ENCODE measurements at regions not wholly inside any gene's neighbourhood (a gene's known extent, or its start where the extent isn't known, plus 50 kb on each side); places are given as distances from the start of the nearest gene placed in this dataset.

GRCh38 chr13:55869648-55870047 is 1271.1 kb upstream of the PRR20A start:
- TF ChIP-seq EZH2 (IDR thresholded peaks at IDR 0.05; ENCODE audit: insufficient read depth, low read length) (no peak), CTCF (IDR thresholded peaks at IDR 0.05; ENCODE audit: insufficient read depth, low read depth, low read length) (no peak)

All from astrocyte (in vitro differentiated cells and primary cell).